ENCODE measurements at regions not wholly inside any gene's neighbourhood (a gene's known extent, or its start where the extent isn't known, plus 50 kb on each side); places are given as distances from the start of the nearest gene placed in this dataset.

GRCh38 chr1:17966341-17966740 lies 141.3 kb upstream of the IGSF21 start:
- Histone ChIP-seq H3K9me3 (no peaks in the 10 kb centered on the region), H3K4me3 (no peak overlapping the region), H3K4me1 (ENCODE audit: low read depth) (no peaks in the 10 kb centered on the region), H3K36me3 (ENCODE audit: low read depth) (no peaks in the 10 kb centered on the region)
- no peak for DNase-seq
- TF ChIP-seq CTCF (IDR thresholded peaks at IDR 0.05) = no peak
- no peak for ATAC-seq
- intact Hi-C loops (cut with DNase I, micrococcal nuclease) = no loop called here

GRCh38 chr1:17967623-17968255 lies 139.9 kb upstream of the IGSF21 start:
- no peak for TF ChIP-seq CTCF (IDR thresholded peaks at IDR 0.05)
- intact Hi-C loops (cut with DNase I, micrococcal nuclease) = no loop called here
- ATAC-seq (no peak), DNase-seq (no peak)
- Histone ChIP-seq H3K9me3 (no peaks in the 10 kb centered on the region), H3K4me1 (ENCODE audit: low read depth) (no peaks in the 10 kb centered on the region), H3K4me3 (no peak overlapping the region), H3K36me3 (ENCODE audit: low read depth) (no peaks in the 10 kb centered on the region)

- no peaks in the 10 kb centered on the region for H3K36me3 ChIP-seq (ENCODE audit: low read depth)
- no peaks in the 10 kb centered on the region for H3K4me1 ChIP-seq (ENCODE audit: low read depth)
- no peaks in the 10 kb centered on the region for H3K9me3 ChIP-seq
- TF ChIP-seq CTCF (IDR thresholded peaks at IDR 0.05) = no peak
- DNase-seq (no peak), ATAC-seq (no peak)
- H3K4me3 ChIP-seq = no peak overlapping the region
- intact Hi-C loops (cut with DNase I, micrococcal nuclease) = no loop called here
Observed at GRCh38 chr1:17970757-17971156, 136.8 kb upstream of the IGSF21 start.

- TF ChIP-seq CTCF (IDR thresholded peaks at IDR 0.05) = no peak
- DNase-seq (no peak), ATAC-seq (no peak)
- H3K36me3 ChIP-seq (ENCODE audit: low read depth) = no peaks in the 10 kb centered on the region
- H3K9me3 ChIP-seq = no peaks in the 10 kb centered on the region
- H3K4me1 ChIP-seq (ENCODE audit: low read depth) = no peaks in the 10 kb centered on the region
- no peak overlapping the region for H3K4me3 ChIP-seq
- intact Hi-C loops (cut with DNase I, micrococcal nuclease) = no loop called here
Observed at GRCh38 chr1:17973694-17974093, 133.9 kb upstream of the IGSF21 start.

GRCh38 chr1:17976854-17977253 lies 130.7 kb upstream of the IGSF21 start:
- no peak overlapping the region for H3K4me3 ChIP-seq
- ATAC-seq (no peak), DNase-seq (no peak)
- TF ChIP-seq CTCF (IDR thresholded peaks at IDR 0.05) = no peak
- intact Hi-C loops (cut with DNase I, micrococcal nuclease) = no loop called here
- no peaks in the 10 kb centered on the region for H3K36me3 ChIP-seq (ENCODE audit: low read depth)
- H3K9me3 ChIP-seq = no peaks in the 10 kb centered on the region
- H3K4me1 ChIP-seq (ENCODE audit: low read depth) = no peaks in the 10 kb centered on the region

- ATAC-seq (no peak), DNase-seq (no peak)
- no peak overlapping the region for H3K4me3 ChIP-seq
- no peaks in the 10 kb centered on the region for H3K36me3 ChIP-seq (ENCODE audit: low read depth)
- no peaks in the 10 kb centered on the region for H3K4me1 ChIP-seq (ENCODE audit: low read depth)
- H3K9me3 ChIP-seq = no peaks in the 10 kb centered on the region
- intact Hi-C loops (cut with DNase I, micrococcal nuclease) = no loop called here
- TF ChIP-seq CTCF (IDR thresholded peaks at IDR 0.05) = no peak
Observed at GRCh38 chr1:17978016-17978415, 129.6 kb upstream of the IGSF21 start.
